ENCODE measurements at regions not wholly inside any gene's neighbourhood (a gene's known extent, or its start where the extent isn't known, plus 50 kb on each side); places are given as distances from the start of the nearest gene placed in this dataset.

- TF ChIP-seq, protein P1, sequence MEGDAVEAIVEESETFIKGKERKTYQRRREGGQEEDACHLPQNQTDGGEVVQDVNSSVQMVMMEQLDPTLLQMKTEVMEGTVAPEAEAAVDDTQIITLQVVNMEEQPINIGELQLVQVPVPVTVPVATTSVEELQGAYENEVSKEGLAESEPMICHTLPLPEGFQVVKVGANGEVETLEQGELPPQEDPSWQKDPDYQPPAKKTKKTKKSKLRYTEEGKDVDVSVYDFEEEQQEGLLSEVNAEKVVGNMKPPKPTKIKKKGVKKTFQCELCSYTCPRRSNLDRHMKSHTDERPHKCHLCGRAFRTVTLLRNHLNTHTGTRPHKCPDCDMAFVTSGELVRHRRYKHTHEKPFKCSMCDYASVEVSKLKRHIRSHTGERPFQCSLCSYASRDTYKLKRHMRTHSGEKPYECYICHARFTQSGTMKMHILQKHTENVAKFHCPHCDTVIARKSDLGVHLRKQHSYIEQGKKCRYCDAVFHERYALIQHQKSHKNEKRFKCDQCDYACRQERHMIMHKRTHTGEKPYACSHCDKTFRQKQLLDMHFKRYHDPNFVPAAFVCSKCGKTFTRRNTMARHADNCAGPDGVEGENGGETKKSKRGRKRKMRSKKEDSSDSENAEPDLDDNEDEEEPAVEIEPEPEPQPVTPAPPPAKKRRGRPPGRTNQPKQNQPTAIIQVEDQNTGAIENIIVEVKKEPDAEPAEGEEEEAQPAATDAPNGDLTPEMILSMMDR (IDR thresholded peaks at IDR 0.05), result no peak
- TF ChIP-seq ZFX (IDR thresholded peaks at IDR 0.05; ENCODE audit: borderline replicate concordance), result no peak
These were observed 373.1 kb downstream of the CMPK2 start for GRCh38 chr2:6492573-6492972.

Data from 22Rv1 (cell line).